HS-27A (cell line): ENCODE measurements at regions not wholly inside any gene's neighbourhood (a gene's known extent, or its start where the extent isn't known, plus 50 kb on each side); places are given as distances from the start of the nearest gene placed in this dataset.

Experiments used
- DNase-seq: peaks from one replicate; pipeline ENCODE4 v3.0.0-alpha.2; 2012; ENCODE audit warnings: low read depth, missing footprints

DNA sequence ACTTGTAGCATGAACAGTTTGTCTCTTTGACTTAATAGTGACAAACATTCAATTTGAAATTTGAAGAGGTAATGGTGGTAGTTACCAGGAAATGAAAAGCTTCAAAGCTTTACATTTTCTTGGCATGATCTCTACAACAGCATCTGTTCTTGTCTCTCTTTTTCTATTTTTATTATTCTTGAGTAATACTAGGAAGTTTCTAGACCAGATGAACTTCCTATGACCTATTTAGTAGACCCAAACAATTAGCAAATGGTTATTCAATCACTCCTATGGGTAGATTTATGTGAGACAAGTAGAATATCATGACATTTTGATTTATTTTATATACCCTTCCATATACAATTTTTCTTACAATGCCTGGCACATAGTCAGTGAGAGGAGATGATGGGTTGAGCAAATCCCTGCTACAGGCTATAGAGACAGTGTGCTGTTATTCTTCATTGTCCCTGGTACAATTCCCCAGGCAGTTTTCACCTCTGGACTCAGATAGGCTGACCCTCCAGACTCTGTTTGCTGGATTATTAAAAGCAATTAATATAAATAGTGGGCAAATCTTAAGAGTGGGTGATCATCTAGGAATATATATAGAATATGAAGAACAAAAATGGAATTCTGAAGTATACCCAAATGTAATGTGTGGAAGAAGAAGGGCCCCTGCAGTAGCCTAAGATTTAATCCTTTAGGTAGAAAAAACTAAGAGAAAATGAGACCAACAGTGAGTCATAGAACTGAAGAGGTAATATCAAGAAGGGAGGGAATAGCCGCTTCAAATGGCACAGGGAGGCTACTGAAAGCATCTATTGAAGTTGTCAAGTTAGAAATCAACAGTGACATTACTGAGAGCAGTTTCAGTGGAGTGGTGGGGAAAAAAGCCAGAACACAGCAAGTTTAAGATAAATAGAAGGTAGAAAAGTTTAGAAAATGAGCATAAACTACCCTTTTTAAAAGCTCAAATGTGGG lies 512.0 kb downstream of the FOXG1 start:
- no peak for DNase-seq

DNA sequence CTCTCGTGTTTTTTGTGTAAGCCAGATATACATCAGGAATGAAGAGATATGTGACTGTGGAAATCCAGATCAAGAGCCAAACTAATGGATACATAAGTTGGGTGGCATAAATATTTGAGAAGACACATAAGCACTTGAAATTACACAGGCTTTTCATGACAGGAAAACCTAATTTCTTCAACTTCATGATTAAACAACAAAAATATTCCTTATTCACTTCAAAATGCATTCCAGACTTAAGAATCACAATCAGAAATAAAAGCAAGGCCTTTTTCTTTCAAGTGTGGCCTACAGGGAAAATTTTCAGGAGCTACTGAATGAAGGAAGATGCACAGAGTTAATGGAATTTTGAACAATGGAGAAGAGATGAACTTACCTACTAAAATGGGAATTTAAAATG lies 515.6 kb downstream of the FOXG1 start:
- DNase-seq, result peak; percentile 38

DNA sequence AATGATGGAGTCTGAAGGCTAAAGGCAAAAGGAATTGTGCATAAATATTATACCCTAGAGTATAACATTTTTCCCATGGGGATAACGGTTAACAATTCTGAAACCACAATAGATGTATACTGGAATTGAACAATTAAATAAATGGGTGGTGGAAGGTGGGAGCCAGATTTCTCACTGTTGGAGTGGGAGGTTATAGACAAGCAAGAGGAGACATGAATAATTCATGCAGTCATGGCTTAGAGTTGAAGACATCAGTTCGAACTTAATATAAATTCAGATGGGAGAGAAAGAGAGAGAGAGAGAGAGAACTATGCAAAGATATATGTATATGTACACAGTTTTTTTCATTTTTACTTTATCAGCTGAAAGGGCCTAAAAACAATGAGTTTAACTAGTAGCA lies 523.9 kb downstream of the FOXG1 start:
- no peak for DNase-seq

DNA sequence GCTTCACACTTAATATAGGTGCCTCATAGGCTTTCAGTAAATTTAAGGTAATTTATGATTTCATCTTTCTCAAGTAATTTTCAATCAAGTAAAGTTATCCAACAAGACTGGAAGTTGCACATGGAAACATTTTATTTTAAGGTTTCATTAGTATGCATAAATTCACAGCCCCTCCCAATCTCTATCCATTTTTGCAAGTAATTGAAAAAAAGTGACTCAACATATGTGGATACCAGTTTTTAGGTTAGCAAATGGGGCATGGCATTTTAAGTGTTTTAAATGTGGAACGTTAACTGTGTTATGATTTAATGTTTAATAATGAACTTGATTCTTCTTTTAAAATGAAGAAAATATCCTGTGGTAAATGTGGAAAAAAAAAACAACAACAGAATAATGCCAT lies 532.8 kb downstream of the FOXG1 start:
- no peak for DNase-seq

DNA sequence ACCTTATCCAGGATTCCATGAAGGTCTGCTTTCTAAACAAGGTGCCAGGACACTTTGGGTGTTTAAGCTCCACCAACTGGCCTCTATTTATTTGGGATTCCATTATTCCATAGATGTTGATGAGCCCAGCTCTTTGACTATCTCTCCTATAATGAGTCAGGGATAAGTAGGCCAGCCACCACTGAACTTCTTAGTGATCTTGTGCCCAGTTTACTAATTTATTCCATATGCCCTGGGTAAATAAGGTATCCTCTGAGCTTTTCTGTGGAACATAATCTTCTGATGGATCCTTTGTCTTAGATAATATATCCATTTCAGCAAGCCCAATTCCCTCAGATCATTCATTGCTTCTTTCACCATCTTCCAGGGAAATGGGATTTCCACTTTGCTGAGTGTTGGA lies 535.0 kb downstream of the FOXG1 start:
- DNase-seq, result no peak

DNA sequence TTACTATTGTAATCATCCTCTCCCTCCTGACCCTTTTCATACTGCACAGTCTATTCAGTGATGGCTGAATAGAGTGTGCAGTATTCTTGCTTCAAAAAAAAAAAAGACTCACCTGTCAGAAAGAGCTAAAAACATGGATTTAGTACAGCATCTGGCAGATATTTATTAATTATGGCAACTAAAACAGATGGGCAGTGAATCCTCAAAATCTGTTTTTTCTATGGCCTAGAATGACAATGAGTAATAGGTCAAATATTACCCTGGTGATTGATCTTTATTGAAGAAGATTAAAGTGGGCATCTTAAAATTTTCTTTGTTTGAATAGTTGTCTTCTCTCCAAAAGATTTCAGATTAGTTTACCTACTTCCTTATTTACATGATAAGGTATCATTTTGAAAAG lies 543.6 kb downstream of the FOXG1 start:
- no peak for DNase-seq

DNA sequence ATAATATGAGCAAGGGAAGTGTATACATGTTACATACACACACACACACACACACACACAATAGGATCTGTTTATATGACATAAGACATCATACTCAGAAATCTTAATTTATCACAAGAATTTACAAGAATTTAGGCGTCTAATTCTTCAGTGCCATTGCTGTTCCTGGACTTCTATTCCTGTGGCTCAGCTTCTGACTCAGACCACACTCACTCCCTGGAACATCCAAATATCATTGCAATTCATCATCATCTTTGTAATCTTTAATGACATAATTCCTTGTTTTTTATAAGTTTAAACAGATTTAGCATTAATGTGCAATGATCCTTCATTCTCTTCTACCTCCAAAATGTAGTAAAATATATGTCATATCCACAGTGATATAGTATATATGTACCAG lies 544.2 kb downstream of the FOXG1 start:
- peak; percentile 79 for DNase-seq

DNA sequence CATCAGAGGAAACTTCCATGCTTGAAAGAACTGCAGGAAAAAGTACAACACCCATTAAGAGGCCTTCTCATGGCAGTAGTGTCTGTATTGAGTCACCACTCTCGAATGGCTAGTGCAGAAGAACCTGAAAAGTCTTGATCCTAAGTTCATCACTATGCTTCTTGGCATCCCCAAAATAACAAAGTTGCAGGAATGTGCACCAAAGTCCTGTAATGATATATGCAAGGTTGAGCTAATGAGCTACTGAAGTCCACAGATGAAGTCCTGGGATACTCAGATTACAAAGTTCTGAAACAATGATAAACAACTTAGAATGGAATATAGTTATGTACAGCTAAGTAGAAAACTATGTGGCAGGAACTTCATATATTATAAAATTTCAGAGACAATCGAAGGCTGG lies 545.4 kb downstream of the FOXG1 start:
- DNase-seq, result peak; percentile 22

DNA sequence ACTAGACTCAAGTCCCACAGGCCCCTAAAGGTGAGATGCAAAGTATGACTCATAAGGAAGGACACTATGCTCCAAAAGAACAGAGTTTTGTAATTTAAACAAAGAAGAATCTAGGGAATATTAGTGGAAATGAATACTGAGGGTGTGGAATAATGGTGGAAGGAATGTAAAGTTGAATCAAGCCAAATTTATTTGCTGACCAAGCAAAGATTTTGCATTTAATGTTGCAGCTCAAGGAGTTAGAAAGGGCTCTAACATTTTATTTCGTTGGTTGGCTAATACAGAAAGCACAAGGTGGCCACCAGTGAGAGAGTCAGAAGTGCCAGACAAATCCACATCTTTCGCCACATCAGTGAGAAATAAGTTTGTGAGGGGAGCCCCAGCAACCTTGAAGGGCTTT lies 550.3 kb downstream of the FOXG1 start:
- no peak for DNase-seq

DNA sequence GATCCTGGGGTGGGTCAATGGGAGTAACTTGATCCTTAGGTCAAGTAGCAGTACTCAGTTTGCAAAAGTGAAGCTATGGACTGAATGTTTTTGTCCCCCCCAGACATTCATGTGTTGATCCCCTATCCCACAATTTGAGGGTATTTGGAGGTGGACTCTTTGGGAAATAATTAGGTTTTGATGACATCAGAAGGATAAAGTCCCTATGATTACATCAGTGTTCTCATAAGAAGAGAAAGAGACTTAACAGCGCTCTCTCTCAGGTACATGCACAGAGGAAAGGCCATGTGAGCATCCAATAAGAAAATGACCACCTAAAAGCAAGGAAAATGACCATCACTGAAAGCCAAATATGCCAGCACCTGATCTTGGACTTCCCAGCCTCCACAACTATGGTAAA lies 550.8 kb downstream of the FOXG1 start:
- no peak for DNase-seq

DNA sequence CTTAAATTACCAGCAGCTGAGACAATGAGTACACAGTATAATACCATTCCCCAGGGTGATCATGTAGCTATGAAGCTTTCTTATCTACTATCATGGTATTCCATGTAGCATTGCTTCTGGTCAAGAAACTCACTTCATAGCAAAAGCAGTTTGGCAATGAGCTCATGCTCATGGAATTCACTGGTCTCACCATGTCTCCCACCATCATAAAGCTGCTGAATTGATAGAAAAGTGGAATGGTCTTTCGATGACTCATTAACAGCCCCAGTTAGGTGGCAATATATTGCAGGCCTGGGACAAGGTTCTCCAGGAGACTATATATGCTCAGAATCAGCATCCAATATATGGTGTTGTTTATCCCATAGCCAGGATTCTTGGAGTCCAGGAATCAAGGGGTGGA lies 553.7 kb downstream of the FOXG1 start:
- DNase-seq, result peak; percentile 87

DNA sequence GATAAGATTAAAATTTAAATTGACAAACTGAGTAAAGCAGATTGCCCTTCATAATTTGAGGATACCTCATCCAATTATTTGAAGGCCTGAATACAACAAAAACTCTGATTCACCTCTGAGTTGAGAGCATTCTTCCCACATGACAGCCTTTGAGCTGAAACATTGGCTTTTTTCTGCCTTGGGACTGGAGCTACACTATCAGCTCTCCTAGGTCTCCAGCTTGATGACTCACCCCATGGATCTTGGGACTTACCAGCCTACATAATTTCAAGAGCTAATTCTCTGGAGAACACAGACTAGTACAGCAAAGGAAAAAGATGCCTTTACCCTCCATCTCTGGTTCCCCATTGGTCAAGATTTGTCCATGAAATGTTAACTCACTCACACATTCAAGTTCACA lies 555.1 kb downstream of the FOXG1 start:
- peak; percentile 53 for DNase-seq

DNA sequence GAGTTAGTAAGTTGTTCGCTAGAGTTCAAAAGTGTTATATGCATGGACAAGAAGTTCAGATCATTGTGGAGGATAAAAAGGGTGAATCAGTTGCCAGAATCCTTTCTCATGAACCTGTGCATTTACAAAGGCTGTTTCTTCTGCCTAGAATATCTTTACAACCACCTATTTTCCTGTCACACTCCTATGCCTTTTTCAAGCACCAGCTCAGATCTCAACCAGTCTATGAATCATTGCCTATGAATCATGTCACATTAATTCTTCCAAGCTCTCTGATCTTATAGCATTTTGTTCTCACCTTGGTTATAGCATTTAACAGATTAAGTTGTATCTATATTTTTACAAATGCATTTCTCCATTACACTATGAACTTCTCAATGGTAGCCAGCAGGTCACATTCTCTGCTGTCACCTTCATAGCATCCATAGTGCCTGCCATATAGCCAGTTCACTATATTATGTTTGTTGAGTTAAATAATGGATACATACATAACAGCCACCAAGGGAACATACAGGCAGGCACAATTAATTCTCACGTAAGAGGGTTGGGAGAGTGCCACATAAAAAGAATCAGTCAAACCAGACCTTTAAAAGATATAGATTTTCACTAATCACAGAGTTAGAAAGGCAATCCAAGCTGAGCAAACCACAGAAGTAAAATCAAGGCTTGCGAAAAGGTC lies 573.0 kb downstream of the FOXG1 start:
- no peak for DNase-seq

DNA sequence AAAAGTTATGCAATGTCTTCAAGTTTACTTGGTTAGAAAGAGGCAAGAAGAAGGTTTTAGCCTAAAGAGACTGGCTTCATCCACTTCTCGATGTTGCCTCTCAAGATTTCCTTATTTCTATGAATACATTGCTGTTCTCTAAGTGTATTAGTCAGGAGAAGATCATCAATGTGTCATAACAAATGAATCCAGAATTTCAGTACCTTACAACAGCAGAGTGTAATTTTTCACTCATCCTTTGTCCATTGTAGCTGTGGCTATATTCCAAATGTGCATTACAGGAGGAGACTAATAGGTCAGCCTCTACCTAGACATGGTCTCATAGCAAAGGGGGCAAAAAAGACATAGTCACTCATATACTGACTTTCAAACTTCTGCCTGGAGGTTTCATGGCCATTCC lies 579.1 kb downstream of the PRKD1 start:
- no peak for DNase-seq

DNA sequence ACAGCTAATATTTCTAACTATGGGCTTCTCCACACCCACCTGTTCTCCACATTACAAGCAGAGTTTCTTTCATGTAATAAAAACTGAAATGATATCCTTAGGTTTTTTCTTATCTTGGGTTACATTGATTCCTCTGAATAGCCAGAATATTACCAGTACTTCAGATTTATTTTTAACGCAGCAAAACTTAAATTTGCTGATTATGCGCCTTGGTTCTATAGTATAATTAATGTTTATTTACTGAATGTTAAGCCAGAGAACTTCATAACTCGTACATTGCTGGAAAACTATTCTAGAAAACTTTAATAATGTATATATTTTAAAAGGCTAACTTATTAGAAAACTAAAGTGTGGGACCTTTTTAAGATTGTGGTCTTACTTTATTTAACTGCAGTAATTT lies 577.2 kb downstream of the PRKD1 start:
- DNase-seq, result no peak

DNA sequence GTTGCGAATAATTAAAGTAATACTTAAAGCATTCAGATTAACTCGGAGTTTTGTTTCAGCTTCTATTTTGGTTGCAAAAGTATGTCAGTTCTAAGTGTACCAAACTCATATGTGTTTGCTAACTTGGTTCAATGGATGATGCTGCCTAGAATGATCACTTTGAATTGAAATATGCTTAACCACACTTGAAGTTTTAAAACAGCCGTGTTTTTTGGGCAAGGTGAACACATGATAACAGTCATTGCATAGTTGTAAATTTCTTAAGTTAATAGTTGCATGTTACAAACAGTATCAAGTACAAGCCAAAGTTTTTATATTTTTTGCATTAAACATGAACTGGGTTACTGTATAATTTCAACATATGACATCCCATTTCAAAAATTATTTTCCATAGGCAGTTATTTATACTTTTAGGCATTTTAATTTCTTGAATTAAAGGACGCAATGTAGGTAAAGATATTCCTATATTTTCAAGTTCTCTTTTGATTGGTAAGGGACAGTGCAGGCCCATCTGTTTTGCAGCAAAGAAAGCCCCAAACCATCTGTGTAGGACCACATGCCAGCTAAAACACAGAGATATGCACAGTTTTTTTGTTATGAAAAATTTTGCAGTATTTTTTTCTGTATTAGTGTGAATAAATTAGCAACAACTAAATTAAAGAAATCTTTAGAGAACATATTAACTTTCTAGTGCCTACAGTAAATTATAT lies 575.5 kb downstream of the PRKD1 start:
- DNase-seq, result no peak

DNA sequence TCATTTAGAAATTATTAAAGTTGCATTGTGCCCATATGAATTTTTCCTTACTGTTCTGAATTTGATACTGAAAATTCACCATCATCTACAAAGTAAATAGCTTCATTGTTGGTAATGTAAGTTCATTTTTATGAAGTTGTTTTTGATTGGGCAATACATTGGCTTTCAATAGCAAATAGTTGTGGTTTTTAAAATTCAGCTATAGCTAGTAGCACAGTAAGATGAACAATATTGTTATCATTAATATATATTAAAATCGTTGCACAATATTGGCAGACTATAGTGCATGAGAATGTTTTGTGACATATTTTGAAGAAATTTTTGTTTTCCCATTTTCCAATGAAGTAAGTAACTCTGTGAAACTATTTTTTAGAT lies 575.0 kb downstream of the PRKD1 start:
- DNase-seq, result no peak

DNA sequence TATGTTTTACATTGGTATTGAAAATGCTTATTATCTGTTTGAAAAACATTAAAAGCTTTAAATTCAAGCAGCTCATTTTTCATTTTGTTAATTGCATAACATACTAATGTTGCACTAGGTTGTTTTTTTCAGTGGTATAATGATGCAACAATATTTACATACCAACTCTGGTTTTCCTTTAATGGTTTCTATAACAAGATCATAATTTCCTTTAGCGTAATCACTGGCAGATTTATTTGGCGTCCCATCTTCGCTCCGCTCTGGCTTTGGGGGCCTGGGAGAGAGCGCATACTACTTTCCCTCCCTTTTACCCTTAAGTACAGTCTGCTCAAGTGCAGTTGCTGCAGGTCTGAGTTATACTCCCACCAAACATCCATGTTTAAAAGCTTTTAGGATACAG lies 574.1 kb downstream of the PRKD1 start:
- no peak for DNase-seq

DNA sequence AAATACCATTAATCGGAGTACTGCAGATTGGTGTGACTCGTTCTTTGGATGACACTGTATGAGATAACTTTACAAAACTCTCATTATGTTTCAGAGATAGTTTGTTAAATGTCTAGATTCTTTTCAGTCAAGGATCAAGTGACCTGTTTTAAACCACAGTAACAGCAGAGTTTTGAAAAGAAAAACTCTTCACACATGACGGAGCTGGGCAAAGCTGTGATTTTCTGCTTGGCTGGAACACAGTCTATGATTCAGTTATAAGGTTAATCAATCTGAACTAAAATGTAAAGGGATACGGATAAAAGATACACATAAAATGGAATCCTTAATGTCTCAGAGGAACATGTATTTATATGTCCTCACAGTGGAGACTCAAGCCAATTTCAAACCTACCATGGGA lies 573.2 kb downstream of the PRKD1 start:
- DNase-seq, result no peak

DNA sequence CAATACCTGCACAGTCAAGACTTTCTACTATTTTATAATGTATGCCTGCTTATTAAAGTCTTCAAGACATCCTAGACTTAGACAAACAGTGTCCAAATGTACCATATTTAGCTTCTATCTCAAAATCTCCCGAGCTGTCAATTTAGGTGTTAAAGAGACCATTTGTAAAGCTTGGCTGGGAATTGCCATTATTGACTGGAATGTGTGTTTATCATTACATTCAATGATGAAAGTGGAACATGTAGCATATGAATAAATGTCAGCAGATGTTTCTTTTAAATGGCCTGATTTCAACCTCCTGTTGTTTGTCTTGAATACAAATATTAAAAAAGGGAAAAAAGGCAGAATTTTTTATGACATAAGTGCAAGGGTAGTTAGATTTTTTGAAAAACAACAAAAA lies 572.3 kb downstream of the PRKD1 start:
- DNase-seq, result no peak

DNA sequence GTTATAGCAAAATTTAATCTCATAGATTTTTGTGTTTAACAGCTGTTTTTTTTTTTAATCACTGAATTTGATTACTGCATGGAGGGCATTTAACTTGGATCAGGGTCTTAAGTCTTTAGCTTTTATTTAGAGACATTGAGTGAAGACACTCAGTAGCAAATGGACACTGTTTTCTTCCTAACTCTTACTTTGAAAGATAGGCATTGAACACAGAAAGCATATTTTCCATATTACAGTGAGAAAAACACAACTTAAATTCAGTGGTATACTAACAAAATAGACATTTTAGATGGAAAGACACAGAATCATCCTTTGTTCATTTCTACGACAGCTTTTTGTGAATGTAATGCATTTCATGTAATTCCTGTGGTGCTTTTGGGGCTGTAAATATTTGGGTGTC lies 571.8 kb downstream of the PRKD1 start:
- DNase-seq, result no peak

DNA sequence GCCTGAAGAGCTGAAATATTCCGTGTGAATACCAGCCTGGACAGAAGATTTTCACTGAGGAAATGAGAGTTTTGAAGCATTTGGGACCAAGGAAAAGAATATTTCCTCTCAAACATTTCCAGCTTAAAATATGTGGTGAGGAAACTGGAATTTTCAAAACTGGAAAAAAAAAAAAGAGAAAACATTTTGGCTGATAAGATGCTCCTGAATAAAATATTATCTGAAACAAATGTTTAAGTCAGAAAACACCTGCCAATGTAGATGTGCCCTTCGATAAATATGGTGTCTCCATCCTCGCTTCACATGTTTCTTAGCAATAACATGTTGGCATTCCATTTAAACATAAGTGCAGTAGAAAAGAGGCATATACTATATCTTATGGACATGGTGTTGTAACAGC lies 567.0 kb downstream of the PRKD1 start:
- no peak for DNase-seq

DNA sequence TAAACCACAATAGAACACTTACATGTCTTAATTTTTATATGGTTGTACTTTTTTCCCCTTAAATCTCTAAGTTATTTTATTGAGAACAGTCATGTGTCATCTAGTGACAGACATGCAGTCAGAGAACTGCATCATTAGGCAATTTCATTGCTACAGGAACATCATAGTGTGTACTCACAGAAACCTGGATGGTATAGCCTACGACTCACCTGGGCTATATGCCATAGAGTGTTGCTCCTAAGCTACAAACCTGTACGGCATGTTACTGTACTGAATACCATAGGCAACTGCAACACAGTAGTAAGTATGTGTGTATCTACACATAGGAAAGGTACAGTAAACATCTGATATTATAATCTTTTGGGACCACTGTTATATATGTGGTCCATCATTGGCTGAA lies 557.6 kb downstream of the PRKD1 start:
- no peak for DNase-seq
